ENCODE measurements at regions not wholly inside any gene's neighbourhood (a gene's known extent, or its start where the extent isn't known, plus 50 kb on each side); places are given as distances from the start of the nearest gene placed in this dataset.
A peak's percentile ranks its signal among the peaks of the same experiment; 100 is the strongest.

DNA sequence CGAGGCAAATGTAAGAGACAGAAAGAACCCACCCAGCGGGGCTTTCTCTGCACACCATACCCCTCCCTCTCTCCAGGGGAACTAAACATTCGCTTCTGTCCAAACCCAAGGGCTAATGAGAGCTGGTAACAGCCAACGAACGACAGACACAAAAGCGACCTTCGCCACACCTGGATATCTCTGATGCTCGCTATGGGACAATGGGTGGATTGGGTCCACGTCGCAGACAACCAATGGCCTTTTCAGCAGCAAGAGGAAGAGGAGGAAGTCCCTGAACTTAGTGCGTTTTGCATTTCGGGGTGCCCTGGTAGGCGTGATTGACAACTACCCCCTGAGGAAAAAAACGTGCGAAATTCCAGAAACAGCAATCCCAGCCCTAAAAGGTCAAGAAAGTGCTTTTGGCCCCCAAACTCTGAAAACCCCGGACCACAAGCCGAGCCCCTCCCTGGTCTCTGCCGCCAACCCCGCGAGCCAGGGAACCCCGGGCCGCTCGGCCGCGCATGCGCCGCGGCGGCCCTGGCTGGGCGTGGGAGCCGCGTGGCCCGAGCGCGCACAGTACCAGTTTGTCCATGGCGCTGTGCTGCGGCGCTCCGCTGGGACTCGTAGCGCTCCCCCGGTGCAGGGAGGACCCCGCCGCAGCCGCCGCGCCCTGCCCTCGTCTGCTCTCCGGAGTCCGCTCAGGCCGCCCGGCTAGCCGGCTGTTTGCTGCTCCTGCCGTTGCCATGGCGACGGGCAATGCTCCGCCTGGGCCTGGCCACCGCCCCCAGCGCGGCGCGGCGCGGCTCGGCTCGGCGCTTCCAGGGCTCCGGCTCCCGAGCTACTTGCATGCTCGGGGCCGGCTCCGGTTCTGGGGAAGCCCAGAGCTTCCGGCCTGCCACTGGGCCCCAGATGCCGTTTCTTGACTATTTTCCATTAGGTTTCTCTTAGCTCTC is 66.9 kb upstream of the DNAH5 start (continued):
- TF ChIP-seq TFDP1 (CRISPR knock-in tag; IDR thresholded peaks at IDR 0.05; ENCODE audit: borderline replicate concordance) (peak; percentile 89; the same call in 1 of the 2 replicates), ZNF691 (CRISPR knock-in tag; IDR thresholded peaks at IDR 0.05; ENCODE audit: borderline replicate concordance, low read depth) (no peak), SMARCC2 (IDR thresholded peaks at IDR 0.05) (no peak), SIN3B (IDR thresholded peaks at IDR 0.05; ENCODE audit: low read length) (no peak), HDAC6 (IDR thresholded peaks at IDR 0.05; ENCODE audit: low read depth, low read length) (no peak), RXRA (CRISPR knock-in tag; IDR thresholded peaks at IDR 0.05) (no peak), ZSCAN20 (CRISPR knock-in tag; IDR thresholded peaks at IDR 0.05; ENCODE audit: borderline replicate concordance) (no peak; the same call in 1 of the 2 replicates), ZNF503 (CRISPR knock-in tag; IDR thresholded peaks at IDR 0.05) (no peak), HES4 (CRISPR knock-in tag; IDR thresholded peaks at IDR 0.05; ENCODE audit: borderline replicate concordance) (0 out of 2 replicates have a peak, but pooled peaks have one; percentile 38), TRIM24 (CRISPR knock-in tag; IDR thresholded peaks at IDR 0.05) (no peak), HMGXB4 (CRISPR knock-in tag; IDR thresholded peaks at IDR 0.05; ENCODE audit: borderline replicate concordance in 1 of 2, low read depth in 1 of 2) (peak in 1 of 2 experiments; percentile 49; a peak in 1 of 4 replicates), HDAC1 (CRISPR knock-in tag; IDR thresholded peaks at IDR 0.05) (peak; percentile 75), MYC (CRISPR knock-in tag; IDR thresholded peaks at IDR 0.05; ENCODE audit: borderline replicate concordance) (peak; percentile 72), TARDBP (CRISPR knock-in tag; IDR thresholded peaks at IDR 0.05) (no peak; the same call in 1 of the 2 replicates)
- TF ChIP-seq, protein P1, sequence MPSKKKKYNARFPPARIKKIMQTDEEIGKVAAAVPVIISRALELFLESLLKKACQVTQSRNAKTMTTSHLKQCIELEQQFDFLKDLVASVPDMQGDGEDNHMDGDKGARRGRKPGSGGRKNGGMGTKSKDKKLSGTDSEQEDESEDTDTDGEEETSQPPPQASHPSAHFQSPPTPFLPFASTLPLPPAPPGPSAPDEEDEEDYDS (CRISPR knock-in tag; IDR thresholded peaks at IDR 0.05), result no peak; the same call in 1 of the 2 replicates
- TF ChIP-seq, protein P2, sequence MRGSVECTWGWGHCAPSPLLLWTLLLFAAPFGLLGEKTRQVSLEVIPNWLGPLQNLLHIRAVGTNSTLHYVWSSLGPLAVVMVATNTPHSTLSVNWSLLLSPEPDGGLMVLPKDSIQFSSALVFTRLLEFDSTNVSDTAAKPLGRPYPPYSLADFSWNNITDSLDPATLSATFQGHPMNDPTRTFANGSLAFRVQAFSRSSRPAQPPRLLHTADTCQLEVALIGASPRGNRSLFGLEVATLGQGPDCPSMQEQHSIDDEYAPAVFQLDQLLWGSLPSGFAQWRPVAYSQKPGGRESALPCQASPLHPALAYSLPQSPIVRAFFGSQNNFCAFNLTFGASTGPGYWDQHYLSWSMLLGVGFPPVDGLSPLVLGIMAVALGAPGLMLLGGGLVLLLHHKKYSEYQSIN (CRISPR knock-in tag; IDR thresholded peaks at IDR 0.05; ENCODE audit: borderline replicate concordance), result no peak
- TF ChIP-seq, protein P3, sequence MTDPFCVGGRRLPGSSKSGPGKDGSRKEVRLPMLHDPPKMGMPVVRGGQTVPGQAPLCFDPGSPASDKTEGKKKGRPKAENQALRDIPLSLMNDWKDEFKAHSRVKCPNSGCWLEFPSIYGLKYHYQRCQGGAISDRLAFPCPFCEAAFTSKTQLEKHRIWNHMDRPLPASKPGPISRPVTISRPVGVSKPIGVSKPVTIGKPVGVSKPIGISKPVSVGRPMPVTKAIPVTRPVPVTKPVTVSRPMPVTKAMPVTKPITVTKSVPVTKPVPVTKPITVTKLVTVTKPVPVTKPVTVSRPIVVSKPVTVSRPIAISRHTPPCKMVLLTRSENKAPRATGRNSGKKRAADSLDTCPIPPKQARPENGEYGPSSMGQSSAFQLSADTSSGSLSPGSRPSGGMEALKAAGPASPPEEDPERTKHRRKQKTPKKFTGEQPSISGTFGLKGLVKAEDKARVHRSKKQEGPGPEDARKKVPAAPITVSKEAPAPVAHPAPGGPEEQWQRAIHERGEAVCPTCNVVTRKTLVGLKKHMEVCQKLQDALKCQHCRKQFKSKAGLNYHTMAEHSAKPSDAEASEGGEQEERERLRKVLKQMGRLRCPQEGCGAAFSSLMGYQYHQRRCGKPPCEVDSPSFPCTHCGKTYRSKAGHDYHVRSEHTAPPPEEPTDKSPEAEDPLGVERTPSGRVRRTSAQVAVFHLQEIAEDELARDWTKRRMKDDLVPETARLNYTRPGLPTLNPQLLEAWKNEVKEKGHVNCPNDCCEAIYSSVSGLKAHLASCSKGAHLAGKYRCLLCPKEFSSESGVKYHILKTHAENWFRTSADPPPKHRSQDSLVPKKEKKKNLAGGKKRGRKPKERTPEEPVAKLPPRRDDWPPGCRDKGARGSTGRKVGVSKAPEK (CRISPR knock-in tag; IDR thresholded peaks at IDR 0.05; ENCODE audit: borderline replicate concordance), result no peak

Measured in HepG2 (cell line).